ENCODE measurements at regions not wholly inside any gene's neighbourhood (a gene's known extent, or its start where the extent isn't known, plus 50 kb on each side); places are given as distances from the start of the nearest gene placed in this dataset.

DNA sequence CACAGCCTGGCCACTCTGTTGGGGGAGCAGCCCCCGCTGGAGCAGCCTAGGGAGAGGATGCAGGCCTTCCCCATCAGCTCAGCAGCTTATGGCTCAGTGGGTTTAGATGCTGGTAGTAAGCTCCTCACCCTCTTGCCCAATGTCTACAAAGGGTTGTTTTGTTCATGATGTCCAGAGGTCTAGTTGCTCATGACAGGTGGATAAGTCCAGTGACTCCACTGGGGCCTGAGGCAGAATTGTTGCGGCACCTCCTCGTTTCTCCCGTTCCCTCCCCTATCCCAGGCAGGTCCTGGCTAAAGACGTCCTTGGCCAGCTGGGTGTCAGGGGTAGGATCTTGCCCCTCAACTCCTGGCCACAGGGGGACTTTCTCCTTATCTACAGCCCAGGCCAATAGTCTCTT lies 233.5 kb upstream of the B3GAT1 start:
- DNase-seq (ENCODE audit: low spot score): no peak

- no peak for DNase-seq (ENCODE audit: low spot score)
Measured at GRCh38 chr11:134644476-134645456, 232.7 kb upstream of the B3GAT1 start.

DNA sequence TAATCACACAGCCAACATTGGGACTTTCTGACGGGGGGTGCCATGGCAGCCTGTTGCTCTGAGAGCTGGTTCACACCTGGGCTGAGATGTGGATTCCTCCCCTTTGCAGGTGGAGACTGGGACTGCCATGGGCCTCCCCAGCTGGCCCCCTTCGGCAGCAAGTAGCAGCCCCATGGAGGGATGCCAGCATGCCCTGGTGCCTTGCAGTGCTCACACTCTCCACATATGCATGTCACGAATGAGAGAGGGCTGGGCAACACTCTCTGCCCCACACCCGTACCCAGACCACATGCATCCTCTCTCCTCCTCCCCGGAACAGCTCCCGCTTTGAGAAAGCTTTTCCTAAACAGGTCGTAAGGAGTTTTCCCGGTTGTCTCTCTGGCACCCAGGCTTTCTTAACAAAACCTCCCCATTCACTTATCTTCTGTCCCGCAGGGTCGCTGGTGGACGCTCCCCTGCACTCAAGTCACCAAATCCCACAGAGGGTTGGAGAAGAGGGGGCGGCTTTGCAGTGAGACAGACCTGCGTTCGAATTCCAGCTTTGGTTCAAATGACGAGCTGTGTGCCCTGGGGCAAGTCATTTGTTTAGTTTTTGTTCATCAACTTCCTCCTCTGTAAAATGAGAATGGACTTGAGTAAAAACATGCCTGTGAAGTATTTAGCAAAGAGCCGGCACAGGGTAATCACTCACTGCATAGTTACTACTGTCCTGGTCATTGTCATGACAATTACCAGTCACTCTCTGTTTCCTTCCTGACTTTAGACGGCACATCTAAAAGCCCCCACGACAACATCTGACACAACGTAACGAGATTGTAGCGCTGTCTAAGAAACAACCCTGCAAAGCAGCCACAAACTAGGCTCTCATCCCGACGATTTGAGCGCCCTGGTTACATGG lies 231.3 kb upstream of the B3GAT1 start:
- DNase-seq (ENCODE audit: low spot score): no peak

DNA sequence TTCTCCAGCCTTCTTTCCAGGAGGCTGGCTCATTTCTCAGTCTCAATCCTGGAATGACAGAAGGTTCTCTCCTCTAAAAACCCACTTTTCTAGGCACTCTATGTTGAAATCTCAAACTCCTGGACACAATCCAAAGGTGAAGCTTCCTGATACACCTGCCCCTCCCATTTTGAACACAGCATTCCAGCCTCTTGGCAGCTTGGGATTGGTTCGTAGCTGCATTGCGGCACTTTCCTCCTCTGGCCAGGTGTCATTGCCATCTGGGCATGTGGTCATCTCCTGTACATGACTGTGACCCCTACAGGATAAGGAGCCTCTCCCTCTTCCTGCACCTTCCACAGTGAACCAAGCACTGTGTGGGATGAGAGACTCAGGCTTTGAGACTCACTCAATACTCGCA lies 230.2 kb upstream of the B3GAT1 start:
- no peak for DNase-seq (ENCODE audit: low spot score)

DNA sequence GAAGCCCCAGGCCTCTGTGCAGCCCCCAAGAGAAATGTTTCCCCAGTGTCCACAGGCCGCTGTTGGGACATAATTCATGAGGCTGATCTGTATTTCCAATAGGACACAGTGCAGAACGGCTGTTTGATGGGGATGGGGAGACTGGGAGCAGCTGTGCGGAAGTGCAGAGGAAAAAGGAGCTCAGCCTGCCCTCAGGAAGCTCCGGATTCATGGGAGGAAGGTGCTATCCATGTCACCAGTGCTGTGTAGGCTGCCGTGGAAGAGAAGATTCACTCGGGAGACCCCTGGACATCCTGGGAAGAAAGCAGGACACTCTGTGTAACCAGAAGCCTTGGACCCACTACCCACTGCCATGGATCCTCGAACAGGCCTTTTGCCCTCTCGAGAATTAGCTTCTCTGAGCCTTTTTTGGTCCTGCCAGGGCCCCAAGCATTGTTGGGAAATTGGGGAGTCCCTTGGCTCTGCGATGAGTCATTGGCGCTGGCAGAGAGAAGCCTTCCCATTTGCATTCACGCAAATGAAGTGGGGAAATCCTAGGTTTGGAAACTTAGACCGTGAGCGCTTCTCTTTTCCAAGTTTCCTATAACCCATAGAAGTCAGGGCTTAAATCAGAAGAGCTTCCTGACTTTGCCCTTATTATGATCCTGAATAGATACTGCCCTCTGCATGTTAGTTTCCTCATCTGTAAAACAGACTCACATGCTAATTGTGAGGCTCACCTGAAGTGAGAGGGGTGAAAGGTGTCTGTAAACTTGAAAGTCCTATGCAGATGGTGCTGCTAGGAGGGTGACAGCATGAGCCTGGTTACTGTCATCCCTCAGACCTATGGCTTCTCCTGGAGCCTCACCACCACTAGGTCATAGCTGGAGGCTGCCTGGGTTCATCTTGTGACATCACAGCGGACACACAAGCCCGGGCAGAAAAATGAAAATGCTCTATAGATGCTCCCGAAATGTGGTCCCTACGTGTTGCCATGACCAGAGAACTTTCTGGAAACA lies 229.2 kb upstream of the B3GAT1 start:
- no peak for DNase-seq (ENCODE audit: low spot score)

GRCh38 chr11:134640536-134640935 lies 228.5 kb upstream of the B3GAT1 start:
- DNase-seq (ENCODE audit: low spot score): no peak

- DNase-seq (ENCODE audit: low spot score): no peak
Measured at GRCh38 chr11:134639586-134640330, 227.7 kb upstream of the B3GAT1 start.

DNA sequence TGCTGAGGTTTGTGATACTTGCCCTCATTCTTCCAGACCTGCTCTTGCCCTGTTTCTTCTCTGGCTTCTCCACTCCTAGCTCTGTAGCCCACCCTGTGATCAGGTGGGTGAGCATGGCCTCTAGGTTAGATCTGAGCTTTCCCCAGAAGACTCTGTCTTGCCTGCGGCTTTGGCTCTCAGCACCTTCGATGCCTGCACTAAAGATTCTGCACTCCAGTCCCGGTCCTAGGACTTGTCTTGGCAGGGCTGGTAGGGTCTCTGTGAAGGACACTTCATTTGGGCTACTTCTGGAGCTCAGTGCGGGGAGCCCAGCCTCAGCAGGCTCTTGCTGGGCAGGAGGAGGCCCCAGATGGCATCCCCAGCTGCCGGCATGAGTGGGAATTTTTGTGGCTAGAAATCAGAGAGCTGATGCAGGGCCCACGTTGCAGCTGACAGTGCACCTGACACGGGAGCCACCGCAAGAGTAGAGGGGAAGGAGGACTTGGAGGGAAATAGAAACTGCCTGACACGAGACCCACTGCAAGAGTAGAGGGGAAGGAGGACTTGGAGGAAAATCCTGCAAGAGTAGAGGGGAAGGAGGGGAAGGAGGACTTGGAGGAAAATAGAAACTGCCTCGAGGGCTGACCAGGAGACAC lies 226.9 kb upstream of the B3GAT1 start:
- DNase-seq (ENCODE audit: low spot score): no peak

GRCh38 chr11:134637091-134638015 lies 225.3 kb upstream of the B3GAT1 start:
- DNase-seq (ENCODE audit: low spot score): no peak

GRCh38 chr11:134636071-134636470 lies 224.0 kb upstream of the B3GAT1 start:
- no peak for DNase-seq (ENCODE audit: low spot score)

DNA sequence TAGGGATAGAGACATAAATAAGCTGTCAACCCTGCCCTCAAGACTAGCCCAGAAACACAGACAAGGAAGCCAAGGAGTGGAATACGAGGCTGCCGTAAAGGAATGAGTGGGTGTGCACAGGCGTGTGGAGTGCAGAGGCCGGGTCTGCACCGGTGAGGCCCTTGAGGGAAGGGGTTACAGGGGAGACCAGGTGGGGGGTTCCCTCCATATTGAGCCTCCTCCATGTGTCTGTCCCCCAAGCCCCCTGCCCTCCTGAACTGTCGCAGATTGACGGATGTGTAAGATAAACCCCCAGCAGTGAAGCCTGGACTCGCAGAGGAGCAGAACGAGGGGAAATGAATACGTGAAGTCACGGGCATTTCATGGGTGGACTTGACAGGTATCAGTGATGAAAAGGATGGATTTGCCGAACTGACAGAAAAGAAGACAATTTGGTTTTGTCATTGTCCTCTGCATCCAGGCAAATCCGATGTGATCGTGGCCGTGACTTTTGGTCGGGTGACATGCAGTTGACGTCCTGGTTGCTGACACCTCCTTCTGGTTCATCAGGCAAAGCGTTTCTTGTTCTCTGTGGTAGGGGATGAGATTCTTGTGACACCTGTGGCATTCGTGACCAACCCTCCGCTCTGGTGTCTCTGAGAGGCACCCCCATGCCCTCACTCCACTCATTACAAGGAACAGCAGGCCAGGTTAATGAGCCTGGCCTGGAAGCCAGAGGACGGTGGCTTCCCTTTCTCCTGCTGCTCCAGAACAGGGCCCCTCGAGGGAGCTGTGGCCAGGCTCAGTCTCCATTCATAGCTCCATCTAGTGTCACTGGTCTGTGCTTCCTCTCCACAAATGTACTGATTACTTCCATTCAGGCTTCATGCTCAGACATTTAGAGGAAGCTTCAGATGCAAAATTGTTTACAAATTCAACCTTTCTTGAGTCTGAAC lies 223.1 kb upstream of the B3GAT1 start:
- no peak for DNase-seq (ENCODE audit: low spot score)

GRCh38 chr11:134633276-134633675 lies 221.2 kb upstream of the B3GAT1 start:
- no peak for DNase-seq (ENCODE audit: low spot score)

DNA sequence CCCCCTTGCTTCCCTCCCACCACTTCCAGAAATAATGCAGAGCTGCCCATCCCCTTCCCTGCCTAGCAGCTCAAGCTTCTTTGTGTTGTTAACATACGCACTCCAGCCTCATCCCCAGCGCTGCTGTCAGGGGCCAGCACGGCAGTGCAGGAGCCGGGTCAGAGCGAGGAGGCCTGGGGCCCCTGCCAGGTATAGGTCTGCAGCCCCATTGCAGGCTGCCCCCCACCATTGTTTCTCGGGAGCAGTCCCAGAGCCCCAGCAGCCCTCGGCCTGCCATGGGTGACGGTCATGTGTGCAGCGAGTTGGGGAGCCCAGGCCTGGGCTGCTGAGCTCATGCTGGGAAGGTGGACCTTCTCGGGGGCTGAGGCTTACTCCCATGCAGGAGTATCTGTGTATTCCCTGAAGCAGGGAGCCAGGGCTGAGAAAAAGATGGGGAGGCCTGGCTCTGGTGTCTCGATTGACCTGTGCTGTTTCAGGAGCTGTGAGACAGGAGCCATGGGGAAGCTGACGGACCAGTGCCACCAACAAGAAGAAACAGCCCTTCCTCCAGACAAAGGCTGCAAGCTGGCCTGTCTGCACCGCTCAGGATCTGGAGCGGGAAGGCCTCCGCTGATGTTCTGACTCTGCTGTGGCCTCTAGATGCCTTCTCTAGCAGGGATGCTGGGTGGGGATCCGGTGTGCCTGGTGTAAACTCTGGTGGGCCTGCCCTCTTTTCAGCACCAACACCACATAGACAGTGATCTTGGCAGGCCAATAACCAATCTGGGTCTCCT lies 220.5 kb upstream of the B3GAT1 start:
- DNase-seq (ENCODE audit: low spot score): no peak

DNA sequence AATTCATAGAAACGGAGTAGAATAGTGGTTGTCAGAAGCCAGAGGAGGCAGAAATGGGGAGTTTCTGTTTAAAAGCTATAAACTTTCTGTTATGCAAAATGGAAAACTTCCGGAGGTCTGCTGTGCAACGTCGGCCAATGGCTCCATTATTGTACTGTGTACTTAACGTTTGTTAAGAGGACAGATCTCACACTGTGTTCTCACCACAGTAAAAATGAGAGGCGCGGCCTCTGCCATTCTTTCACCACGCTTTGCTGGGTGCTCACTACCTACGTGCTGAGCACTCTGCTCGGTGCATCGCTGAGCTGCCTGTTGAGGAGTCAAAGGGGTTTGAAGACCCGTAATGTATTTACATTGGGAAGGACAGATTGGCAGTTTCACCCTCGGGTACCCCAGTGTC lies 218.8 kb upstream of the B3GAT1 start:
- DNase-seq (ENCODE audit: low spot score): no peak

- no peak for DNase-seq (ENCODE audit: low spot score)
Measured at GRCh38 chr11:134628426-134628825, 216.4 kb upstream of the B3GAT1 start.

GRCh38 chr11:134626032-134626431 lies 214.0 kb upstream of the B3GAT1 start:
- no peak for DNase-seq (ENCODE audit: low spot score)

- DNase-seq (ENCODE audit: low spot score): no peak
Measured at GRCh38 chr11:134625631-134626030, 213.6 kb upstream of the B3GAT1 start.
